CD4-positive, alpha-beta T cell (primary cell): ENCODE measurements at regions not wholly inside any gene's neighbourhood (a gene's known extent, or its start where the extent isn't known, plus 50 kb on each side); places are given as distances from the start of the nearest gene placed in this dataset.

Experiments
- ATAC-seq: fragments of 200-7000 bp; cut with Tn5 transposase; one replicate; pipeline ENCODE4 v1.10.0; 2022; ENCODE audit warnings: mild to moderate bottlenecking; ENCODE audit not compliant: poor library complexity
- CTCF ChIA-PET: fragments of 350-600 bp; sonication (Branson Sonifier 250); formaldehyde crosslinking; loops from one replicate; lab custom pipeline; 2021; ENCODE audit warnings: antibody characterized with exemption, inconsistent platforms; lab: Charles Lee
- POLR2A ChIA-PET: fragments of 350-600 bp; sonication (Branson Sonifier 250); formaldehyde crosslinking; loops from one replicate; lab custom pipeline; 2021; ENCODE audit warnings: antibody characterized with exemption, inconsistent platforms; lab: Charles Lee
- DNase-seq, 14 experiments: peaks; one replicate each; pipeline ENCODE4 v3.0.0-alpha.2; 2013 to 2020; ENCODE audit warnings: mixed read lengths in 2 of 14
- H3K27ac ChIP-seq, 2 donors: one replicate each; pipeline versions ENCODE4 v1.5.1 to v1.7.0; 2013; ENCODE audit warnings: low read length in 2 of 2, low read depth in 1 of 2, mild to moderate bottlenecking in 1 of 2
- H3K27me3 ChIP-seq, 2 experiments: 1 replicate in 1 of 2; 2 replicates in 1 of 2; pipeline versions ENCODE4 v1.6.1 to v1.7.0; 2013; ENCODE audit warnings: low read length in 2 of 2, control low read depth in 1 of 2, mild to moderate bottlenecking in 1 of 2, moderate library complexity in 1 of 2; ENCODE audit not compliant: insufficient read depth in 2 of 2, control insufficient read depth in 1 of 2
- H3K36me3 ChIP-seq: one replicate; pipeline ENCODE4 v1.6.1; 2013; ENCODE audit warnings: low read length, control low read depth; ENCODE audit not compliant: insufficient read depth
- H3K4me1 ChIP-seq: one replicate; pipeline ENCODE4 v1.6.1; 2013; ENCODE audit warnings: low read length, control low read depth; ENCODE audit not compliant: insufficient read depth
- H3K4me3 ChIP-seq: one replicate; pipeline ENCODE4 v1.5.1; 2013; ENCODE audit warnings: mild to moderate bottlenecking, low read length, moderate library complexity
- H3K9me3 ChIP-seq, 2 experiments: 1 replicate in 1 of 2; 2 replicates in 1 of 2; pipeline versions ENCODE4 v1.6.1 to v1.7.0; 2013; ENCODE audit warnings: low read length in 2 of 2, mild to moderate bottlenecking in 2 of 2, control low read depth in 1 of 2, moderate library complexity in 1 of 2; ENCODE audit not compliant: control insufficient read depth in 1 of 2, insufficient read depth in 1 of 2
- H3K27ac Mint-ChIP-seq: one replicate; pipeline ENCODE4 v1.8.0; 2020; ENCODE audit warnings: mixed read lengths
- H3K27me3 Mint-ChIP-seq: one replicate; pipeline ENCODE4 v1.8.0; 2021; ENCODE audit warnings: mixed read lengths
- H3K36me3 Mint-ChIP-seq: one replicate; pipeline ENCODE4 v1.8.0; 2021; ENCODE audit warnings: low read depth, mixed read lengths
- H3K4me1 Mint-ChIP-seq: one replicate; pipeline ENCODE4 v1.8.0; 2021; ENCODE audit warnings: low read depth, mixed read lengths
- H3K4me3 Mint-ChIP-seq: one replicate; pipeline ENCODE4 v1.8.0; 2020; ENCODE audit warnings: mild to moderate bottlenecking, mixed read lengths
- H3K9me3 Mint-ChIP-seq: one replicate; pipeline ENCODE4 v1.8.0; 2020; ENCODE audit warnings: mixed read lengths
- intact Hi-C, 2 experiments: fragments of 100-400 bp; cut with DNase I in 1 of 2; cut with micrococcal nuclease in 1 of 2; formaldehyde crosslinking; loops; one replicate each; pipeline versions ENCODE4 v1.15.1 to v1.9.0; 2023 to 2025; cut with DNase I, micrococcal nuclease
- TF ChIP-seq, protein P1 (sequence below): fragments of 200-600 bp; IDR thresholded peaks from one replicate; pipeline ENCODE4 v1.8.0; 2022; ENCODE audit warnings: antibody characterized with exemption, mild to moderate bottlenecking

GRCh38 chr4:24188459-24188858, 298.6 kb upstream of the PPARGC1A start:
- POLR2A ChIA-PET, result no interaction called here

DNA sequence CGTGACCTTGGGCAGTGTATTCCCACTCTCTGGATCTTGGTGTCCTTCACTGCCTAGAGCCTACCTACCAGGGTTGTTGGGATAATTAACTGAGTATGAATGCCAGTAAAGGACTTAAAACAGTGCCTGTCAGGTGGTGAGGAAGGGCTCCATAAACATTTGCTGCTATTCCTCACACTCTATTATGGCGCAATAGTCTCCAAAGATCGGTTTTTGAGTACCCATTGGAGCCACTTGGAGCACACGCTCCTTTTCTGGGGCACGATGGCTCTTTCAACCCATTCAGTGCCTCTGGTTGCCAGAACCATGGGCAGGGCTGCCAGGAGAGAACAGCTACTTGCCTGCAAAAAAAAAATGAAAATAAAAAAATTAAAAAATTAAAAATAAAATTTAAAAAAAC, 296.6 kb upstream of the PPARGC1A start:
- POLR2A ChIA-PET, result no interaction called here

More at GRCh38 chr4:24188459-24188858, 298.6 kb upstream of the PPARGC1A start:
- CTCF ChIA-PET, result no interaction called here
- Mint-ChIP-seq H3K27ac (no peak overlapping the region), H3K36me3 (no peaks in the 10 kb centered on the region), H3K4me1 (no peaks in the 10 kb centered on the region), H3K27me3 (no peaks in the 10 kb centered on the region), H3K4me3 (no peak overlapping the region), H3K9me3 (no peaks in the 10 kb centered on the region)
- ATAC-seq, result no peak
- TF ChIP-seq, protein P1, sequence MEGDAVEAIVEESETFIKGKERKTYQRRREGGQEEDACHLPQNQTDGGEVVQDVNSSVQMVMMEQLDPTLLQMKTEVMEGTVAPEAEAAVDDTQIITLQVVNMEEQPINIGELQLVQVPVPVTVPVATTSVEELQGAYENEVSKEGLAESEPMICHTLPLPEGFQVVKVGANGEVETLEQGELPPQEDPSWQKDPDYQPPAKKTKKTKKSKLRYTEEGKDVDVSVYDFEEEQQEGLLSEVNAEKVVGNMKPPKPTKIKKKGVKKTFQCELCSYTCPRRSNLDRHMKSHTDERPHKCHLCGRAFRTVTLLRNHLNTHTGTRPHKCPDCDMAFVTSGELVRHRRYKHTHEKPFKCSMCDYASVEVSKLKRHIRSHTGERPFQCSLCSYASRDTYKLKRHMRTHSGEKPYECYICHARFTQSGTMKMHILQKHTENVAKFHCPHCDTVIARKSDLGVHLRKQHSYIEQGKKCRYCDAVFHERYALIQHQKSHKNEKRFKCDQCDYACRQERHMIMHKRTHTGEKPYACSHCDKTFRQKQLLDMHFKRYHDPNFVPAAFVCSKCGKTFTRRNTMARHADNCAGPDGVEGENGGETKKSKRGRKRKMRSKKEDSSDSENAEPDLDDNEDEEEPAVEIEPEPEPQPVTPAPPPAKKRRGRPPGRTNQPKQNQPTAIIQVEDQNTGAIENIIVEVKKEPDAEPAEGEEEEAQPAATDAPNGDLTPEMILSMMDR, result no peak
- Histone ChIP-seq H3K27ac (no peak overlapping the region), H3K4me1 (no peaks in the 10 kb centered on the region), H3K9me3 (no peaks in the 10 kb centered on the region), H3K4me3 (no peak overlapping the region), H3K27me3 (no peaks in the 10 kb centered on the region), H3K36me3 (no peaks in the 10 kb centered on the region)
- no peak for DNase-seq
- intact Hi-C loops, result no loop called here

GRCh38 chr4:24181005-24181404, 291.2 kb upstream of the PPARGC1A start:
- H3K27ac Mint-ChIP-seq, result no peak overlapping the region
- no peaks in the 10 kb centered on the region for H3K27me3 ChIP-seq
- H3K36me3 Mint-ChIP-seq, result no peaks in the 10 kb centered on the region
- POLR2A ChIA-PET, result no interaction called here
- no peak overlapping the region for H3K4me3 ChIP-seq
- intact Hi-C loops, result no loop called here
- no peaks in the 10 kb centered on the region for H3K36me3 ChIP-seq
- no peak overlapping the region for H3K4me3 Mint-ChIP-seq
- no peaks in the 10 kb centered on the region for H3K9me3 Mint-ChIP-seq
- no peaks in the 10 kb centered on the region for H3K9me3 ChIP-seq
- CTCF ChIA-PET, result interaction anchor here (0.6 kb wide), 1 partner anchor 42 kb away, joined by 3 read pairs; no protein-coding TSS in a partner anchor
- H3K27ac ChIP-seq, result no peak overlapping the region
- no peaks in the 10 kb centered on the region for H3K4me1 ChIP-seq
- no peak for DNase-seq
- no peak for ATAC-seq
- no peaks in the 10 kb centered on the region for H3K4me1 Mint-ChIP-seq
- H3K27me3 Mint-ChIP-seq, result peaks cover 7% of the 10 kb centered on the region
- TF ChIP-seq, protein P1, result no peak

More for the DNA sequence above, 296.6 kb upstream of the PPARGC1A start:
- no peaks in the 10 kb centered on the region for H3K4me1 Mint-ChIP-seq
- H3K27me3 ChIP-seq, result no peaks in the 10 kb centered on the region
- no peak for ATAC-seq
- H3K27me3 Mint-ChIP-seq, result no peaks in the 10 kb centered on the region
- H3K9me3 Mint-ChIP-seq, result no peaks in the 10 kb centered on the region
- intact Hi-C loops, result no loop called here
- CTCF ChIA-PET, result no interaction called here
- H3K27ac ChIP-seq, result no peak overlapping the region
- no peak overlapping the region for H3K4me3 ChIP-seq
- no peaks in the 10 kb centered on the region for H3K4me1 ChIP-seq
- no peak for DNase-seq
- no peaks in the 10 kb centered on the region for H3K9me3 ChIP-seq
- TF ChIP-seq, protein P1, result no peak
- H3K27ac Mint-ChIP-seq, result no peak overlapping the region
- no peaks in the 10 kb centered on the region for H3K36me3 Mint-ChIP-seq
- no peak overlapping the region for H3K4me3 Mint-ChIP-seq
- H3K36me3 ChIP-seq, result no peaks in the 10 kb centered on the region
